Astrocyte of the spinal cord (primary cell): ENCODE measurements at regions not wholly inside any gene's neighbourhood (a gene's known extent, or its start where the extent isn't known, plus 50 kb on each side); places are given as distances from the start of the nearest gene placed in this dataset.

Experiments used
- DNase-seq: peaks from one replicate; pipeline ENCODE4 v3.0.0; 2011; ENCODE audit warnings: low read depth, low spot score
- H3K4me3 ChIP-seq: 2 replicates; pipeline ENCODE4 v1.5.1; 2011; ENCODE audit warnings: low read depth, mild to moderate bottlenecking, low read length, moderate library complexity
- in situ Hi-C: cut with HindIII; loops from 2 replicates; pipeline ENCODE4 v1.10.0; 2017; ENCODE audit warnings: low sequenced_read_pairs
- TF ChIP-seq, protein P1 (sequence below): IDR thresholded peaks from 2 replicates; pipeline ENCODE4 v1.5.1; 2012; ENCODE audit warnings: low read depth, mild to moderate bottlenecking, low read length, inconsistent platforms

DNA sequence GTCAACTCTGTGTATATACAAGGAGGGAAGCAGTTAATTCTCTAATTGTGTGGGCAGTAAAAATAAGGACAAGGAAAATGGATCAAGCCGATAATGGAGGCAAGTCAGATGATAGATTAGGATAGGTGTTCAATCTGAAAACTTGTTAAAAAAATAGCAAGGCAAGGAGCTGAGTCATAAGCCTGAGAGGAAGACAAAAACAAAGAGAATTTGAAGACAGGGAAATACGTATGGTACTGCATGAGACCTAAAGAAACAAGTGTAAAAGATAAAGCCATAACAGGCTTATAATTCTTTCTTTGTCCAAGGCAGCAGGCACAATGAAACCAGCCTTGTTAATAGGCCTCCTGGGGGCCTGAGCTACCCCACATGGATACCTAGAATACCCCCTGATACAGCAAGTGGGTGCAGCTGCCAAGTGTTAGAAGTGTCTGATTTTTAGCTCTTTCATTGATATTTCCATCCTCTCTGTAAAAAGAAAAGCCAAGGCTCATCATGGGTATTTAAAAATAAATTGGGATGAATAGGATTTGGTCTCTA, 1570.6 kb upstream of the LRRTM3 start:
- DNase-seq = no peak
- TF ChIP-seq, protein P1, sequence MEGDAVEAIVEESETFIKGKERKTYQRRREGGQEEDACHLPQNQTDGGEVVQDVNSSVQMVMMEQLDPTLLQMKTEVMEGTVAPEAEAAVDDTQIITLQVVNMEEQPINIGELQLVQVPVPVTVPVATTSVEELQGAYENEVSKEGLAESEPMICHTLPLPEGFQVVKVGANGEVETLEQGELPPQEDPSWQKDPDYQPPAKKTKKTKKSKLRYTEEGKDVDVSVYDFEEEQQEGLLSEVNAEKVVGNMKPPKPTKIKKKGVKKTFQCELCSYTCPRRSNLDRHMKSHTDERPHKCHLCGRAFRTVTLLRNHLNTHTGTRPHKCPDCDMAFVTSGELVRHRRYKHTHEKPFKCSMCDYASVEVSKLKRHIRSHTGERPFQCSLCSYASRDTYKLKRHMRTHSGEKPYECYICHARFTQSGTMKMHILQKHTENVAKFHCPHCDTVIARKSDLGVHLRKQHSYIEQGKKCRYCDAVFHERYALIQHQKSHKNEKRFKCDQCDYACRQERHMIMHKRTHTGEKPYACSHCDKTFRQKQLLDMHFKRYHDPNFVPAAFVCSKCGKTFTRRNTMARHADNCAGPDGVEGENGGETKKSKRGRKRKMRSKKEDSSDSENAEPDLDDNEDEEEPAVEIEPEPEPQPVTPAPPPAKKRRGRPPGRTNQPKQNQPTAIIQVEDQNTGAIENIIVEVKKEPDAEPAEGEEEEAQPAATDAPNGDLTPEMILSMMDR = no peak
- no peak overlapping the region for H3K4me3 ChIP-seq
- in situ Hi-C loops = no loop called here

DNA sequence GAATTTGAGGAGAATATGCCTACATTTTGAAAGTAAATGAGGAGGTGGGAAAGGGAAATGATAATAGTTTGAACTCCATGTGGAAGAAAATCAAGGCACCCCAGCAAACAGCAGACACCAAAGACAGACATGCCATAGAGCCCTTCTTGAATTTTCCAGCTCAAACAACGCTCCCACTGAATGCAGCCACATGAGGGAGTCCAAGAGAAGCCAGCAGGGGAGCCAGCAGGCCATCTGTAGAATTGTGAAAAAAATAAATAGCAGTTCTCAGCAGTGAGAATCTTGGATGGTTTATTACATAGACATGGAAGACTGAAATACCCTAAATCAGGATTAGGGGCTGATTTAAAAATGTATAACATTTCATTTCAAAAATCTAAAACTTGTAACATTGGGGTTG, 1567.3 kb upstream of the LRRTM3 start:
- no peak overlapping the region for H3K4me3 ChIP-seq
- TF ChIP-seq, protein P1 = peak; percentile 55
- in situ Hi-C loops = no loop called here
- peak; percentile 10 for DNase-seq

DNA sequence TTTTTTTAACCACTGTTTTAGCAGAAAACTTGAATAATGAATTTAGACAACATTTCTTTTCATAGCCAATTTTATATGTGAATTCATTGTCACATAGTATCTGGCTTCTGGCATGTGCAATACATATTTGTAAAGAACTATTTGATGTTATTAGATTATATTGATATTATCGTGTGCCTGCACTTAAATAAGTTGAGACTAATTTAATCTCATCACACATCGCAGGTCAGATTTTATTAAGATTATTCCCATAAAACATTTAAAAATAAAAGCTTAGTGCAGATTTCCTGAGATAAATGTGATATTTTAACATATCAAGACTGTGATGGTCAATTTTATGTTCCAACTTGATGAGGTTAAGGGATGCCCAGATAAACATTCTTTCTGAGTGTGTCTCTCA, 1565.3 kb upstream of the LRRTM3 start:
- TF ChIP-seq, protein P1 = no peak
- H3K4me3 ChIP-seq = no peak overlapping the region
- DNase-seq = no peak
- in situ Hi-C loops = no loop called here

DNA sequence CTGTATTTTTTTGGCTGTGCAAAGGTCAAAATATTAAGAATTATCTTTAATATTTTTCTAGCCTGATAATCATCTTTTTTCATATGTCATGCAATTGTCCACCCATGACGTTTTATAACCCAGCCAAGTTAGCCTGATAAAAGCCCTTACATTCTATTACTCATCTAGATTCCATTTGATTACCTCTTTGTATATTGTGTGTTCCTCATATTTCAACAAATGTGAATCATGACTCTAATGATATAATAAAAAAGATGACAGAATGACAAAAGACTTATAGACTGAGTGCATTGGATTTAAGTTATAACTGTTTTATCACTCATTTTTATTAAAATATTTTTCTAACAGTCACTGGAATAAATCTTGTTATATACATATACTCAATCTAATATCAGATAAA, 1560.0 kb upstream of the LRRTM3 start:
- in situ Hi-C loops = no loop called here
- TF ChIP-seq, protein P1 = no peak
- H3K4me3 ChIP-seq = no peak overlapping the region
- no peak for DNase-seq

DNA sequence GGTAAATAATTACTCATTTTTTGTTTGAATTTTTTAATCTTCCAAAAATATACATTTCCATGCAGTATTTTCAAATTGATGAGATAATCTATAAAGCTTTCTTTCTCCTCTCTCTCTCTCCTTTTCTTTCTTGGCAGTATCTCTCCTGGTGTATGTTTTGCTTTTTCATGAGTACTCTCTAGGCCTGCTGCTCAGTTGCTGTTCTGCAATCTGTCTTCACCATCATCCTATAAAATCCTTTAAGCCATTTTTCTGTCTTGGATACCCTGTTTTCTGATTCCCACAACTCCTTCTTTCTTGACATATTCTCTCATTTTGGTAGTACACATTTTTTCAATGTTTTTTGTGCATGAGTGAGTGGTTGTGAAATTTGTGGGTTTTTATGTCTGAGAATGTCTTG, 1558.1 kb upstream of the LRRTM3 start:
- no peak overlapping the region for H3K4me3 ChIP-seq
- in situ Hi-C loops = no loop called here
- TF ChIP-seq, protein P1 = no peak
- no peak for DNase-seq

DNA sequence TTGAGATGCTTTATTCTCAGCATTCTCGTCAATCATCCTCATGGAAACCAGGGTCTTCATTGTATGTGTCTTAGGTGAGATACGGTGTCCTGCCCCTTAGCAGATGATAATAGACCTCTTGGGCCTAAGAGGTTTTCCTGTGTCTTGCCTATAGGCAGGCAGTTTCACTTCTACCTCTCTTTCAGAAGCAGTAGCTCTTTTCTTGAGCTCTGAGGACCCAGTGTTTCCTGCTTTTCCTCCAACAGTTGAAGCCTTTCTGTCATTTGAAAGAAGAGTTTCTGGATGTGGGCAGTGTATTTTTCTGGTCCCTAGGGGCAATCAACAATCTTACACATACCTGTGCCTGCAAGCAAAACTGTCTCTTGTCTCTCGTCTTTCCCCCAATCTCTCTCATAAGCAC, 1550.3 kb upstream of the LRRTM3 start:
- no peak overlapping the region for H3K4me3 ChIP-seq
- TF ChIP-seq, protein P1 = no peak
- in situ Hi-C loops = no loop called here
- no peak for DNase-seq

DNA sequence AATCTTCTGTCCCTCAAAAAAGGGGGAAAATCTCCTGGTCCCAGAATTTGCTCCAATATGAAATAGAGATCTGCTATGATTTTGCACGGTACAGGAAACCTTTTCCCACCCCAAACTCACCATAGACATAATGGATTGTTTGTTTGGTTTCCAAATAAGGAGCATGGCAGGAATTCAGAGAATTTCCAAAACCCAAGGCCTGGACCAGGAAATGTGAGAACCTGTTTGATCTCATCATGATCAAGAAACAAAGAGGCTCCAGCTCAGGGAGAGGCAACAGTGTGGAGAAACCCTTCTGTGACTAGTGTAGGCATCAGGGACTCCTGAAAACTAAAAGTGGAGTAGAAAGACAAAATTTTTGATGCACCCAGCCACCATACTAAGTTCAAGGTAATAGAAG, 1548.1 kb upstream of the LRRTM3 start:
- H3K4me3 ChIP-seq = no peak overlapping the region
- DNase-seq = no peak
- TF ChIP-seq, protein P1 = no peak
- in situ Hi-C loops = no loop called here
